IMR-90 (cell line): ENCODE measurements at regions not wholly inside any gene's neighbourhood (a gene's known extent, or its start where the extent isn't known, plus 50 kb on each side); places are given as distances from the start of the nearest gene placed in this dataset.

Experiments
- ATAC-seq: fragments of 200-7000 bp; cut with Tn5 transposase; 2 replicates; pipeline ENCODE4 v1.9.1; 2020; ENCODE audit warnings: low read depth, mild to moderate bottlenecking, moderate library complexity
- BruUV-seq: library from RNA; stranded (reverse); fragments of 400-500 nt; replicated peaks from 2 replicates; lab custom pipeline; 2021; lab: Mats Ljungman, UMichigan
- CTCF ChIA-PET: fragments of 300-600 bp; formaldehyde crosslinking; extraction: SDS; loops from one replicate; lab custom pipeline; 2021; ENCODE audit warnings: antibody characterized with exemption; lab: Yijun Ruan, JAX
- POLR2A ChIA-PET: fragments of 300-600 bp; sonication (Branson Sonifier 250); formaldehyde crosslinking; loops from one replicate; lab custom pipeline; 2022; ENCODE audit warnings: antibody characterized with exemption; ENCODE audit not compliant: unreplicated experiment; lab: Charles Lee
- DNase-seq: peaks from one replicate; pipeline ENCODE4 v3.0.0; 2013
- H2AFZ ChIP-seq: replicated peaks from 2 replicates; pipeline ENCODE3; 2013; ENCODE audit warnings: low read length, mild to moderate bottlenecking; ENCODE audit not compliant: poor library complexity
- H2AK5ac ChIP-seq: 2 replicates; pipeline ENCODE4 v1.6.1; 2013; ENCODE audit warnings: low read depth, low read length, inconsistent platforms
- H2AK9ac ChIP-seq: replicated peaks from 2 replicates; pipeline ENCODE3; 2013; ENCODE audit warnings: mild to moderate bottlenecking, low read depth, low read length, moderate library complexity; ENCODE audit not compliant: poor library complexity
- H2BK120ac ChIP-seq: 2 replicates; pipeline ENCODE4 v1.6.1; 2013; ENCODE audit warnings: low read depth, low read length, inconsistent platforms
- H2BK15ac ChIP-seq: 3 replicates; pipeline ENCODE4 v1.6.1; 2013; ENCODE audit warnings: low read depth, low read length, inconsistent platforms
- H2BK20ac ChIP-seq: 2 replicates; pipeline ENCODE4 v1.6.1; 2013; ENCODE audit warnings: low read depth, mild to moderate bottlenecking, inconsistent platforms, low read length, moderate library complexity
- H2BK5ac ChIP-seq: 2 replicates; pipeline ENCODE4 v1.6.1; 2013; ENCODE audit warnings: mild to moderate bottlenecking, low read depth, low read length, inconsistent platforms; ENCODE audit not compliant: poor library complexity, severe bottlenecking
- H3K14ac ChIP-seq: replicated peaks from 2 replicates; pipeline ENCODE4 v1.6.1; 2013; ENCODE audit warnings: low read depth, low read length, inconsistent platforms
- H3K18ac ChIP-seq: 2 replicates; pipeline ENCODE4 v1.6.1; 2013; ENCODE audit warnings: low read depth, low read length, control low read depth
- H3K23ac ChIP-seq: 2 replicates; pipeline ENCODE4 v1.6.1; 2013; ENCODE audit warnings: low read depth, low read length, inconsistent platforms
- H3K27ac ChIP-seq: 2 replicates; pipeline ENCODE4 v1.5.1; 2013; ENCODE audit warnings: mild to moderate bottlenecking, control low read depth, low read length; ENCODE audit not compliant: insufficient read depth
- H3K27me3 ChIP-seq: 2 replicates; pipeline ENCODE4 v1.6.1; 2013; ENCODE audit warnings: low read length; ENCODE audit not compliant: control insufficient read depth, insufficient read depth
- H3K36me3 ChIP-seq: 2 replicates; pipeline ENCODE4 v1.6.1; 2013; ENCODE audit warnings: low read length, mixed read lengths; ENCODE audit not compliant: control insufficient read depth, insufficient read depth
- H3K4ac ChIP-seq: 2 replicates; pipeline ENCODE4 v1.6.1; 2013; ENCODE audit warnings: low read depth, low read length, inconsistent platforms
- H3K4me1 ChIP-seq: 2 replicates; pipeline ENCODE4 v1.6.1; 2013; ENCODE audit warnings: low read length, mixed read lengths; ENCODE audit not compliant: control insufficient read depth, insufficient read depth
- H3K4me2 ChIP-seq: 2 replicates; pipeline ENCODE4 v1.6.1; 2013; ENCODE audit warnings: low read depth, mild to moderate bottlenecking, control low read depth, low read length, moderate library complexity
- H3K4me3 ChIP-seq: 2 replicates; pipeline ENCODE4 v1.5.1; 2013; ENCODE audit warnings: low read depth, mild to moderate bottlenecking, control low read depth, low read length, moderate library complexity; ENCODE audit not compliant: insufficient read depth
- H3K56ac ChIP-seq: 2 replicates; pipeline ENCODE4 v1.6.1; 2013; ENCODE audit warnings: low read length, inconsistent platforms; ENCODE audit not compliant: insufficient read depth; ENCODE audit errors: extremely low read depth
- H3K79me1 ChIP-seq, 2 experiments: 2 replicates each; pipeline ENCODE4 v1.6.1; 2013; ENCODE audit warnings: low read length in 2 of 2, inconsistent platforms in 1 of 2, low read depth in 1 of 2
- H3K9ac ChIP-seq: 2 replicates; pipeline ENCODE4 v1.6.1; 2013; ENCODE audit warnings: low read depth, low read length, control low read depth
- H3K9me1 ChIP-seq: 2 replicates; pipeline ENCODE4 v1.6.1; 2013; ENCODE audit warnings: low read length, inconsistent platforms; ENCODE audit not compliant: insufficient read depth
- H3K9me3 ChIP-seq: 2 replicates; pipeline ENCODE4 v1.6.1; 2013; ENCODE audit warnings: low read length; ENCODE audit not compliant: control insufficient read depth, insufficient read depth
- H4K20me1 ChIP-seq: 2 replicates; pipeline ENCODE4 v1.6.1; 2013; ENCODE audit warnings: low read length, inconsistent platforms; ENCODE audit not compliant: insufficient read depth
- H4K5ac ChIP-seq: 2 replicates; pipeline ENCODE4 v1.6.1; 2013; ENCODE audit warnings: mild to moderate bottlenecking, low read depth, low read length, control low read depth
- H4K8ac ChIP-seq, 2 experiments: 2 replicates each; pipeline ENCODE4 v1.6.1; 2013; ENCODE audit warnings: low read depth in 2 of 2, low read length in 2 of 2, control low read depth in 1 of 2, inconsistent platforms in 1 of 2
- H4K91ac ChIP-seq: 2 replicates; pipeline ENCODE4 v1.6.1; 2013; ENCODE audit warnings: low read depth, low read length, inconsistent platforms; ENCODE audit not compliant: insufficient read depth
- CEBPB ChIP-seq: IDR thresholded peaks from 2 replicates; pipeline ENCODE4 v1.6.1; 2012; ENCODE audit warnings: low read depth, low read length, improper control_type of control experiment
- CHD1 ChIP-seq: IDR thresholded peaks from 2 replicates; pipeline ENCODE4 v1.6.1; 2012; ENCODE audit warnings: low read depth, low read length, improper control_type of control experiment
- FOS ChIP-seq: fragments of 150-350 bp; IDR thresholded peaks from 2 replicates; pipeline ENCODE4 v1.6.1; 2016; ENCODE audit warnings: low read depth, low read length
- MAFK ChIP-seq: IDR thresholded peaks from 2 replicates; pipeline ENCODE4 v1.6.1; 2012; ENCODE audit warnings: low read depth, low read length, improper control_type of control experiment
- MAZ ChIP-seq: IDR thresholded peaks from 2 replicates; pipeline ENCODE4 v1.6.1; 2012; ENCODE audit warnings: low read depth, mild to moderate bottlenecking, low read length, improper control_type of control experiment, moderate library complexity, borderline replicate concordance
- MXI1 ChIP-seq: IDR thresholded peaks from 2 replicates; pipeline ENCODE4 v1.6.1; 2012; ENCODE audit warnings: low read depth, mild to moderate bottlenecking, low read length, moderate library complexity, borderline replicate concordance
- NFE2L2 ChIP-seq: fragments of 150-350 bp; IDR thresholded peaks from 2 replicates; pipeline ENCODE4 v1.6.1; 2016; ENCODE audit warnings: low read depth, mild to moderate bottlenecking, low read length
- POLR2A ChIP-seq: IDR thresholded peaks from 2 replicates; pipeline ENCODE4 v1.6.1; 2012; ENCODE audit warnings: mild to moderate bottlenecking, low read depth, low read length
- RAD21 ChIP-seq: IDR thresholded peaks from 2 replicates; pipeline ENCODE4 v1.6.1; 2012; ENCODE audit warnings: low read length, improper control_type of control experiment
- RCOR1 ChIP-seq: IDR thresholded peaks from 2 replicates; pipeline ENCODE4 v1.6.1; 2012; ENCODE audit warnings: mild to moderate bottlenecking, low read length, improper control_type of control experiment; ENCODE audit not compliant: insufficient replicate concordance
- RFX5 ChIP-seq: IDR thresholded peaks from 2 replicates; pipeline ENCODE4 v1.8.0; 2012; ENCODE audit warnings: low read depth, mild to moderate bottlenecking, low read length, moderate library complexity
- SMC3 ChIP-seq: fragments of 150-350 bp; IDR thresholded peaks from 2 replicates; pipeline ENCODE4 v1.6.1; 2016; ENCODE audit warnings: low read depth, mild to moderate bottlenecking, antibody characterized with exemption, low read length, moderate library complexity
- WGBS, 2 experiments: methylation state at CpG; one replicate each; pipeline versions ENCODE4 v1.1.5 to v1.1.7; 2013; ENCODE audit warnings: missing lambda C conversion rate in 2 of 2; ENCODE audit not compliant: insufficient read length in 1 of 2; ENCODE audit errors: extremely low coverage in 2 of 2; 5-methylcytosine and 5-hydroxymethylcytosine counted together
- dilution Hi-C: fragments of 300-500 bp; cut with HindIII; formaldehyde crosslinking; loops from one replicate; pipeline ENCODE4 v1.14.3; 2018; ENCODE audit warnings: low sequenced_read_pairs; ENCODE audit not compliant: unreplicated experiment
- in situ Hi-C: fragments of 300-500 bp; cut with MboI; formaldehyde crosslinking; loops from 3 replicates; pipeline ENCODE4 v1.14.3; 2019; ENCODE audit warnings: low sequenced_read_pairs, inconsistent platforms, mixed read lengths
- intact Hi-C: fragments of 100-400 bp; cut with micrococcal nuclease; formaldehyde crosslinking; loops from 2 replicates; pipeline ENCODE4 v1.10.0; 2022
- TF ChIP-seq, protein P1 (sequence below): fragments of 150-350 bp; IDR thresholded peaks from 2 replicates; pipeline ENCODE4 v1.6.1; 2017; ENCODE audit warnings: mild to moderate bottlenecking, antibody characterized with exemption, low read length, low read depth
- TF ChIP-seq, protein P2 (sequence below): fragments of 150-350 bp; IDR thresholded peaks from 2 replicates; pipeline ENCODE4 v1.6.1; 2016; ENCODE audit warnings: low read depth, mild to moderate bottlenecking, low read length, moderate library complexity, borderline replicate concordance
- TF ChIP-seq, protein P3 (sequence below): conservative IDR thresholded peaks from 2 replicates; pipeline ENCODE4 v1.5.1; 2012; ENCODE audit warnings: mild to moderate bottlenecking, low read depth, low read length, improper control_type of control experiment

DNA sequence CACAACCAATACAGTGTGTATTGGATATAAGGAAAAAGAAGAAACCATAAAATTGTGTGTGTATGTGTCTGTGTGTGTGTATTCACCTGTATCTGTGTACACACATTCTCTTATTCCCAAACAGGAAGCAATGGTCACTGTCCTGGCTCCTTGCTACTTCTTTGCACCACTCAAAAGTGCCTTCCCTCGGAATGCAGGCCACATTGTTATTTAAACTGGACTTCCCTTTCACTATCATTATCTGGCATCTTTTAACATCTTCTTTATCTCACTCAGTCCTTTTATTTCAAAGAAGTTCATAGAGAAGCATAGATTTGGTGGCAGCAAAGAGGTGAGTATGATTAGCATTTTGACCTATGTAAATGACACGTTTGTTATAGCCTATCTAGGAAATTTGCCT lies 803.7 kb downstream of the NCAM2 start:
- Histone ChIP-seq H3K4me2 (no peak overlapping the region), H3K23ac (no peak overlapping the region), H3K4ac (no peak overlapping the region), H4K91ac (no peak overlapping the region), H3K79me1 (no peaks in the 10 kb centered on the region), H2AK9ac (no peak overlapping the region), H3K18ac (no peak overlapping the region), H4K8ac (no peak overlapping the region), H3K36me3 (no peaks in the 10 kb centered on the region), H4K20me1 (no peaks in the 10 kb centered on the region), H2BK20ac (no peak overlapping the region), H2AFZ (no peak overlapping the region), H3K9ac (no peak overlapping the region), H3K4me3 (no peak overlapping the region), H3K56ac (no peak overlapping the region), H3K9me3 (no peaks in the 10 kb centered on the region), H3K4me1 (no peaks in the 10 kb centered on the region), H2AK5ac (no peak overlapping the region), H2BK15ac (no peak overlapping the region), H3K27ac (no peak overlapping the region), H2BK5ac (no peak overlapping the region), H3K14ac (no peak overlapping the region), H2BK120ac (no peak overlapping the region), H3K27me3 (no peaks in the 10 kb centered on the region), H4K5ac (no peak overlapping the region), H3K9me1 (no peaks in the 10 kb centered on the region)
- no peak for ATAC-seq
- ChIA-PET POLR2A (no interaction called here), CTCF (no interaction called here)
- intact Hi-C loops (no loop called here), dilution Hi-C loops (no loop called here), in situ Hi-C loops (no loop called here)
- DNase-seq, result no peak
- TF ChIP-seq MXI1, result no peak
- TF ChIP-seq CEBPB, result no peak
- TF ChIP-seq, protein P1, sequence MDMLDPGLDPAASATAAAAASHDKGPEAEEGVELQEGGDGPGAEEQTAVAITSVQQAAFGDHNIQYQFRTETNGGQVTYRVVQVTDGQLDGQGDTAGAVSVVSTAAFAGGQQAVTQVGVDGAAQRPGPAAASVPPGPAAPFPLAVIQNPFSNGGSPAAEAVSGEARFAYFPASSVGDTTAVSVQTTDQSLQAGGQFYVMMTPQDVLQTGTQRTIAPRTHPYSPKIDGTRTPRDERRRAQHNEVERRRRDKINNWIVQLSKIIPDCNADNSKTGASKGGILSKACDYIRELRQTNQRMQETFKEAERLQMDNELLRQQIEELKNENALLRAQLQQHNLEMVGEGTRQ, result no peak
- TF ChIP-seq, protein P2, sequence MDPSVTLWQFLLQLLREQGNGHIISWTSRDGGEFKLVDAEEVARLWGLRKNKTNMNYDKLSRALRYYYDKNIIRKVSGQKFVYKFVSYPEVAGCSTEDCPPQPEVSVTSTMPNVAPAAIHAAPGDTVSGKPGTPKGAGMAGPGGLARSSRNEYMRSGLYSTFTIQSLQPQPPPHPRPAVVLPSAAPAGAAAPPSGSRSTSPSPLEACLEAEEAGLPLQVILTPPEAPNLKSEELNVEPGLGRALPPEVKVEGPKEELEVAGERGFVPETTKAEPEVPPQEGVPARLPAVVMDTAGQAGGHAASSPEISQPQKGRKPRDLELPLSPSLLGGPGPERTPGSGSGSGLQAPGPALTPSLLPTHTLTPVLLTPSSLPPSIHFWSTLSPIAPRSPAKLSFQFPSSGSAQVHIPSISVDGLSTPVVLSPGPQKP, result no peak
- TF ChIP-seq, protein P3, sequence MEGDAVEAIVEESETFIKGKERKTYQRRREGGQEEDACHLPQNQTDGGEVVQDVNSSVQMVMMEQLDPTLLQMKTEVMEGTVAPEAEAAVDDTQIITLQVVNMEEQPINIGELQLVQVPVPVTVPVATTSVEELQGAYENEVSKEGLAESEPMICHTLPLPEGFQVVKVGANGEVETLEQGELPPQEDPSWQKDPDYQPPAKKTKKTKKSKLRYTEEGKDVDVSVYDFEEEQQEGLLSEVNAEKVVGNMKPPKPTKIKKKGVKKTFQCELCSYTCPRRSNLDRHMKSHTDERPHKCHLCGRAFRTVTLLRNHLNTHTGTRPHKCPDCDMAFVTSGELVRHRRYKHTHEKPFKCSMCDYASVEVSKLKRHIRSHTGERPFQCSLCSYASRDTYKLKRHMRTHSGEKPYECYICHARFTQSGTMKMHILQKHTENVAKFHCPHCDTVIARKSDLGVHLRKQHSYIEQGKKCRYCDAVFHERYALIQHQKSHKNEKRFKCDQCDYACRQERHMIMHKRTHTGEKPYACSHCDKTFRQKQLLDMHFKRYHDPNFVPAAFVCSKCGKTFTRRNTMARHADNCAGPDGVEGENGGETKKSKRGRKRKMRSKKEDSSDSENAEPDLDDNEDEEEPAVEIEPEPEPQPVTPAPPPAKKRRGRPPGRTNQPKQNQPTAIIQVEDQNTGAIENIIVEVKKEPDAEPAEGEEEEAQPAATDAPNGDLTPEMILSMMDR, result no peak
- no peak for TF ChIP-seq NFE2L2
- no peak for TF ChIP-seq SMC3
- TF ChIP-seq MAZ, result no peak
- no peak for TF ChIP-seq CHD1
- no peak for TF ChIP-seq RCOR1
- no peak for TF ChIP-seq MAFK
- no peak for TF ChIP-seq RFX5
- TF ChIP-seq RAD21, result no peak
- TF ChIP-seq FOS, result no peak
- no peak for TF ChIP-seq POLR2A
- BruUV-seq, result no TSS peak
- WGBS, 2 experiments, result no CpG with 5 or more reads among the region's 2 CpGs
